ENCODE measurements at regions not wholly inside any gene's neighbourhood (a gene's known extent, or its start where the extent isn't known, plus 50 kb on each side); places are given as distances from the start of the nearest gene placed in this dataset.

- H3K9ac ChIP-seq (ENCODE audit: low read length), result peak overlapping the region; percentile 76
- H3K9me3 ChIP-seq (ENCODE audit: insufficient read depth, low read depth, low read length), result no peaks in the 10 kb centered on the region
- H3K27ac ChIP-seq (ENCODE audit: low read depth, low read length), result peak overlapping the region; percentile 96
- TF ChIP-seq EZH2 (IDR thresholded peaks at IDR 0.05; ENCODE audit: insufficient read depth, low read length) (no peak), CTCF (IDR thresholded peaks at IDR 0.05; ENCODE audit: insufficient read depth, low read depth, low read length) (no peak)
- no peaks in the 10 kb centered on the region for H3K36me3 ChIP-seq (ENCODE audit: insufficient read depth, low read length)
- H3K79me2 ChIP-seq (ENCODE audit: insufficient read depth, low read length), result no peaks in the 10 kb centered on the region
- peaks cover 68% of the 10 kb centered on the region for H3K4me1 ChIP-seq (ENCODE audit: insufficient read depth, low read length)
- Mint-ChIP-seq H3K27ac (ENCODE audit: unreplicated experiment) (peak overlapping the region; percentile 98), H3K9me3 (ENCODE audit: unreplicated experiment) (no peaks in the 10 kb centered on the region), H3K4me1 (ENCODE audit: low read depth, unreplicated experiment) (peaks cover 83% of the 10 kb centered on the region), H3K4me3 (ENCODE audit: unreplicated experiment) (no peak overlapping the region), H3K27me3 (ENCODE audit: low read depth, unreplicated experiment) (no peaks in the 10 kb centered on the region), H3K36me3 (ENCODE audit: low read depth, unreplicated experiment) (no peaks in the 10 kb centered on the region)
- DNase-seq (ENCODE audit: low read depth) (peak; percentile 31), FAIRE-seq (no peak)
- H2AFZ ChIP-seq (ENCODE audit: low read depth, low read length), result no peak overlapping the region
- no peaks in the 10 kb centered on the region for H4K20me1 ChIP-seq (ENCODE audit: insufficient read depth, low read length)
- peak overlapping the region; percentile 11 for H3K4me3 ChIP-seq (ENCODE audit: insufficient read depth, low read depth, low read length)
- no peaks in the 10 kb centered on the region for H3K27me3 ChIP-seq (ENCODE audit: insufficient read depth, low read length)
- H3K4me2 ChIP-seq (ENCODE audit: low read length), result peak overlapping the region; percentile 75
Measured at GRCh38 chr2:207252979-207253645, 87.4 kb upstream of the KLF7 start.

- peaks cover 75% of the 10 kb centered on the region for H3K4me1 ChIP-seq (ENCODE audit: insufficient read depth, low read length)
- DNase-seq (ENCODE audit: low read depth) (peak; percentile 98), FAIRE-seq (peak; percentile 100)
- H3K27me3 ChIP-seq (ENCODE audit: insufficient read depth, low read length), result no peaks in the 10 kb centered on the region
- no peaks in the 10 kb centered on the region for H3K9me3 ChIP-seq (ENCODE audit: insufficient read depth, low read depth, low read length)
- H3K9ac ChIP-seq (ENCODE audit: low read length), result peak overlapping the region; percentile 76
- H3K4me2 ChIP-seq (ENCODE audit: low read length), result peak overlapping the region; percentile 75
- Mint-ChIP-seq H3K9me3 (ENCODE audit: unreplicated experiment) (no peaks in the 10 kb centered on the region), H3K36me3 (ENCODE audit: low read depth, unreplicated experiment) (no peaks in the 10 kb centered on the region), H3K27me3 (ENCODE audit: low read depth, unreplicated experiment) (no peaks in the 10 kb centered on the region), H3K27ac (ENCODE audit: unreplicated experiment) (peak overlapping the region; percentile 98), H3K4me3 (ENCODE audit: unreplicated experiment) (no peak overlapping the region), H3K4me1 (ENCODE audit: low read depth, unreplicated experiment) (peaks cover 88% of the 10 kb centered on the region)
- H2AFZ ChIP-seq (ENCODE audit: low read depth, low read length), result no peak overlapping the region
- H4K20me1 ChIP-seq (ENCODE audit: insufficient read depth, low read length), result no peaks in the 10 kb centered on the region
- no peaks in the 10 kb centered on the region for H3K79me2 ChIP-seq (ENCODE audit: insufficient read depth, low read length)
- peak overlapping the region; percentile 96 for H3K27ac ChIP-seq (ENCODE audit: low read depth, low read length)
- H3K4me3 ChIP-seq (ENCODE audit: insufficient read depth, low read depth, low read length), result peak overlapping the region; percentile 12
- no peaks in the 10 kb centered on the region for H3K36me3 ChIP-seq (ENCODE audit: insufficient read depth, low read length)
- TF ChIP-seq EZH2 (IDR thresholded peaks at IDR 0.05; ENCODE audit: insufficient read depth, low read length) (no peak), CTCF (IDR thresholded peaks at IDR 0.05; ENCODE audit: insufficient read depth, low read depth, low read length) (no peak)
Measured at GRCh38 chr2:207253666-207254345, 88.1 kb upstream of the KLF7 start.
